ENCODE measurements at regions not wholly inside any gene's neighbourhood (a gene's known extent, or its start where the extent isn't known, plus 50 kb on each side); places are given as distances from the start of the nearest gene placed in this dataset.
"Not testable (repeated sequence)": the region's sequence is repeated elsewhere in the genome, so short reads cannot be mapped to it uniquely, and the experiment has no call there.

GRCh38 chr21:27891495-27891894 is 924.6 kb upstream of the ADAMTS5 start:
- in situ Hi-C loops (cut with HindIII; ENCODE audit: low sequenced_read_pairs): not testable (repeated sequence)

- in situ Hi-C loops (cut with HindIII; ENCODE audit: low sequenced_read_pairs): not testable (repeated sequence)
These were observed 921.0 kb upstream of the ADAMTS5 start for GRCh38 chr21:27887808-27888455.

GRCh38 chr21:27885296-27885711 is 918.4 kb upstream of the ADAMTS5 start:
- in situ Hi-C loops (cut with HindIII; ENCODE audit: low sequenced_read_pairs): no loop called here

GRCh38 chr21:27881331-27881730 is 914.4 kb upstream of the ADAMTS5 start:
- in situ Hi-C loops (cut with HindIII; ENCODE audit: low sequenced_read_pairs): not testable (repeated sequence)

GRCh38 chr21:27872411-27872810 is 905.5 kb upstream of the ADAMTS5 start:
- in situ Hi-C loops (cut with HindIII; ENCODE audit: low sequenced_read_pairs): not testable (repeated sequence)

- in situ Hi-C loops (cut with HindIII; ENCODE audit: low sequenced_read_pairs): not testable (repeated sequence)
These were observed 903.9 kb upstream of the ADAMTS5 start for GRCh38 chr21:27870755-27871154.

- in situ Hi-C loops (cut with HindIII; ENCODE audit: low sequenced_read_pairs): not testable (repeated sequence)
These were observed 893.5 kb upstream of the ADAMTS5 start for GRCh38 chr21:27860314-27860955.

- in situ Hi-C loops (cut with HindIII; ENCODE audit: low sequenced_read_pairs): not testable (repeated sequence)
These were observed 891.4 kb upstream of the ADAMTS5 start for GRCh38 chr21:27858053-27858825.

GRCh38 chr21:27856988-27857387 is 890.1 kb upstream of the ADAMTS5 start:
- in situ Hi-C loops (cut with HindIII; ENCODE audit: low sequenced_read_pairs): not testable (repeated sequence)

GRCh38 chr21:27841084-27841672 is 874.3 kb upstream of the ADAMTS5 start:
- in situ Hi-C loops (cut with HindIII; ENCODE audit: low sequenced_read_pairs): no loop called here

GRCh38 chr21:27840262-27840661 is 873.4 kb upstream of the ADAMTS5 start:
- in situ Hi-C loops (cut with HindIII; ENCODE audit: low sequenced_read_pairs): no loop called here

GRCh38 chr21:27839512-27840115 is 872.7 kb upstream of the ADAMTS5 start:
- in situ Hi-C loops (cut with HindIII; ENCODE audit: low sequenced_read_pairs): no loop called here

GRCh38 chr21:27838573-27838972 is 871.7 kb upstream of the ADAMTS5 start:
- in situ Hi-C loops (cut with HindIII; ENCODE audit: low sequenced_read_pairs): no loop called here

- in situ Hi-C loops (cut with HindIII; ENCODE audit: low sequenced_read_pairs): no loop called here
These were observed 871.0 kb upstream of the ADAMTS5 start for GRCh38 chr21:27837936-27838335.

GRCh38 chr21:27833298-27833697 is 866.4 kb upstream of the ADAMTS5 start:
- in situ Hi-C loops (cut with HindIII; ENCODE audit: low sequenced_read_pairs): no loop called here

GRCh38 chr21:27831816-27832569 is 865.1 kb upstream of the ADAMTS5 start:
- in situ Hi-C loops (cut with HindIII; ENCODE audit: low sequenced_read_pairs): no loop called here

GRCh38 chr21:27831177-27831576 is 864.3 kb upstream of the ADAMTS5 start:
- in situ Hi-C loops (cut with HindIII; ENCODE audit: low sequenced_read_pairs): no loop called here

GRCh38 chr21:27827972-27828371 is 861.1 kb upstream of the ADAMTS5 start:
- in situ Hi-C loops (cut with HindIII; ENCODE audit: low sequenced_read_pairs): no loop called here

GRCh38 chr21:27825035-27825434 is 858.1 kb upstream of the ADAMTS5 start:
- in situ Hi-C loops (cut with HindIII; ENCODE audit: low sequenced_read_pairs): no loop called here

- in situ Hi-C loops (cut with HindIII; ENCODE audit: low sequenced_read_pairs): no loop called here
These were observed 856.8 kb upstream of the ADAMTS5 start for GRCh38 chr21:27823652-27824201.

All from DLD1 (cell line).